IMR-90 (cell line): ENCODE measurements at regions not wholly inside any gene's neighbourhood (a gene's known extent, or its start where the extent isn't known, plus 50 kb on each side); places are given as distances from the start of the nearest gene placed in this dataset.

ENCODE experiments used
- ATAC-seq: fragments of 200-7000 bp; cut with Tn5 transposase; 2 replicates; pipeline ENCODE4 v1.9.1; 2020; ENCODE audit warnings: low read depth, mild to moderate bottlenecking, moderate library complexity
- BruUV-seq: library from RNA; stranded (reverse); fragments of 400-500 nt; replicated peaks from 2 replicates; lab custom pipeline; 2021; lab: Mats Ljungman, UMichigan
- CTCF ChIA-PET: fragments of 300-600 bp; formaldehyde crosslinking; extraction: SDS; loops from one replicate; lab custom pipeline; 2021; ENCODE audit warnings: antibody characterized with exemption; lab: Yijun Ruan, JAX
- POLR2A ChIA-PET: fragments of 300-600 bp; sonication (Branson Sonifier 250); formaldehyde crosslinking; loops from one replicate; lab custom pipeline; 2022; ENCODE audit warnings: antibody characterized with exemption; ENCODE audit not compliant: unreplicated experiment; lab: Charles Lee
- DNase-seq: peaks from one replicate; pipeline ENCODE4 v3.0.0; 2013
- H2AFZ ChIP-seq: replicated peaks from 2 replicates; pipeline ENCODE3; 2013; ENCODE audit warnings: low read length, mild to moderate bottlenecking; ENCODE audit not compliant: poor library complexity
- H2AK5ac ChIP-seq: 2 replicates; pipeline ENCODE4 v1.6.1; 2013; ENCODE audit warnings: low read depth, low read length, inconsistent platforms
- H2AK9ac ChIP-seq: replicated peaks from 2 replicates; pipeline ENCODE3; 2013; ENCODE audit warnings: mild to moderate bottlenecking, low read depth, low read length, moderate library complexity; ENCODE audit not compliant: poor library complexity
- H2BK120ac ChIP-seq: 2 replicates; pipeline ENCODE4 v1.6.1; 2013; ENCODE audit warnings: low read depth, low read length, inconsistent platforms
- H2BK15ac ChIP-seq: 3 replicates; pipeline ENCODE4 v1.6.1; 2013; ENCODE audit warnings: low read depth, low read length, inconsistent platforms
- H2BK20ac ChIP-seq: 2 replicates; pipeline ENCODE4 v1.6.1; 2013; ENCODE audit warnings: low read depth, mild to moderate bottlenecking, inconsistent platforms, low read length, moderate library complexity
- H2BK5ac ChIP-seq: 2 replicates; pipeline ENCODE4 v1.6.1; 2013; ENCODE audit warnings: mild to moderate bottlenecking, low read depth, low read length, inconsistent platforms; ENCODE audit not compliant: poor library complexity, severe bottlenecking
- H3K14ac ChIP-seq: replicated peaks from 2 replicates; pipeline ENCODE4 v1.6.1; 2013; ENCODE audit warnings: low read depth, low read length, inconsistent platforms
- H3K18ac ChIP-seq: 2 replicates; pipeline ENCODE4 v1.6.1; 2013; ENCODE audit warnings: low read depth, low read length, control low read depth
- H3K23ac ChIP-seq: 2 replicates; pipeline ENCODE4 v1.6.1; 2013; ENCODE audit warnings: low read depth, low read length, inconsistent platforms
- H3K27ac ChIP-seq: 2 replicates; pipeline ENCODE4 v1.5.1; 2013; ENCODE audit warnings: mild to moderate bottlenecking, control low read depth, low read length; ENCODE audit not compliant: insufficient read depth
- H3K27me3 ChIP-seq: 2 replicates; pipeline ENCODE4 v1.6.1; 2013; ENCODE audit warnings: low read length; ENCODE audit not compliant: control insufficient read depth, insufficient read depth
- H3K36me3 ChIP-seq: 2 replicates; pipeline ENCODE4 v1.6.1; 2013; ENCODE audit warnings: low read length, mixed read lengths; ENCODE audit not compliant: control insufficient read depth, insufficient read depth
- H3K4ac ChIP-seq: 2 replicates; pipeline ENCODE4 v1.6.1; 2013; ENCODE audit warnings: low read depth, low read length, inconsistent platforms
- H3K4me1 ChIP-seq: 2 replicates; pipeline ENCODE4 v1.6.1; 2013; ENCODE audit warnings: low read length, mixed read lengths; ENCODE audit not compliant: control insufficient read depth, insufficient read depth
- H3K4me2 ChIP-seq: 2 replicates; pipeline ENCODE4 v1.6.1; 2013; ENCODE audit warnings: low read depth, mild to moderate bottlenecking, control low read depth, low read length, moderate library complexity
- H3K4me3 ChIP-seq: 2 replicates; pipeline ENCODE4 v1.5.1; 2013; ENCODE audit warnings: low read depth, mild to moderate bottlenecking, control low read depth, low read length, moderate library complexity; ENCODE audit not compliant: insufficient read depth
- H3K56ac ChIP-seq: 2 replicates; pipeline ENCODE4 v1.6.1; 2013; ENCODE audit warnings: low read length, inconsistent platforms; ENCODE audit not compliant: insufficient read depth; ENCODE audit errors: extremely low read depth
- H3K79me1 ChIP-seq, 2 experiments: 2 replicates each; pipeline ENCODE4 v1.6.1; 2013; ENCODE audit warnings: low read length in 2 of 2, inconsistent platforms in 1 of 2, low read depth in 1 of 2
- H3K9ac ChIP-seq: 2 replicates; pipeline ENCODE4 v1.6.1; 2013; ENCODE audit warnings: low read depth, low read length, control low read depth
- H3K9me1 ChIP-seq: 2 replicates; pipeline ENCODE4 v1.6.1; 2013; ENCODE audit warnings: low read length, inconsistent platforms; ENCODE audit not compliant: insufficient read depth
- H3K9me3 ChIP-seq: 2 replicates; pipeline ENCODE4 v1.6.1; 2013; ENCODE audit warnings: low read length; ENCODE audit not compliant: control insufficient read depth, insufficient read depth
- H4K20me1 ChIP-seq: 2 replicates; pipeline ENCODE4 v1.6.1; 2013; ENCODE audit warnings: low read length, inconsistent platforms; ENCODE audit not compliant: insufficient read depth
- H4K5ac ChIP-seq: 2 replicates; pipeline ENCODE4 v1.6.1; 2013; ENCODE audit warnings: mild to moderate bottlenecking, low read depth, low read length, control low read depth
- H4K8ac ChIP-seq, 2 experiments: 2 replicates each; pipeline ENCODE4 v1.6.1; 2013; ENCODE audit warnings: low read depth in 2 of 2, low read length in 2 of 2, control low read depth in 1 of 2, inconsistent platforms in 1 of 2
- H4K91ac ChIP-seq: 2 replicates; pipeline ENCODE4 v1.6.1; 2013; ENCODE audit warnings: low read depth, low read length, inconsistent platforms; ENCODE audit not compliant: insufficient read depth
- BHLHE40 ChIP-seq: fragments of 150-350 bp; IDR thresholded peaks from 2 replicates; pipeline ENCODE4 v1.6.1; 2016; ENCODE audit warnings: mild to moderate bottlenecking, low read depth, low read length
- CEBPB ChIP-seq: IDR thresholded peaks from 2 replicates; pipeline ENCODE4 v1.6.1; 2012; ENCODE audit warnings: low read depth, low read length, improper control_type of control experiment
- CHD1 ChIP-seq: IDR thresholded peaks from 2 replicates; pipeline ENCODE4 v1.6.1; 2012; ENCODE audit warnings: low read depth, low read length, improper control_type of control experiment
- FOS ChIP-seq: fragments of 150-350 bp; IDR thresholded peaks from 2 replicates; pipeline ENCODE4 v1.6.1; 2016; ENCODE audit warnings: low read depth, low read length
- MAFK ChIP-seq: IDR thresholded peaks from 2 replicates; pipeline ENCODE4 v1.6.1; 2012; ENCODE audit warnings: low read depth, low read length, improper control_type of control experiment
- MAZ ChIP-seq: IDR thresholded peaks from 2 replicates; pipeline ENCODE4 v1.6.1; 2012; ENCODE audit warnings: low read depth, mild to moderate bottlenecking, low read length, improper control_type of control experiment, moderate library complexity, borderline replicate concordance
- MXI1 ChIP-seq: IDR thresholded peaks from 2 replicates; pipeline ENCODE4 v1.6.1; 2012; ENCODE audit warnings: low read depth, mild to moderate bottlenecking, low read length, moderate library complexity, borderline replicate concordance
- NFE2L2 ChIP-seq: fragments of 150-350 bp; IDR thresholded peaks from 2 replicates; pipeline ENCODE4 v1.6.1; 2016; ENCODE audit warnings: low read depth, mild to moderate bottlenecking, low read length
- POLR2A ChIP-seq: IDR thresholded peaks from 2 replicates; pipeline ENCODE4 v1.6.1; 2012; ENCODE audit warnings: mild to moderate bottlenecking, low read depth, low read length
- RAD21 ChIP-seq: IDR thresholded peaks from 2 replicates; pipeline ENCODE4 v1.6.1; 2012; ENCODE audit warnings: low read length, improper control_type of control experiment
- RCOR1 ChIP-seq: IDR thresholded peaks from 2 replicates; pipeline ENCODE4 v1.6.1; 2012; ENCODE audit warnings: mild to moderate bottlenecking, low read length, improper control_type of control experiment; ENCODE audit not compliant: insufficient replicate concordance
- RFX5 ChIP-seq: IDR thresholded peaks from 2 replicates; pipeline ENCODE4 v1.8.0; 2012; ENCODE audit warnings: low read depth, mild to moderate bottlenecking, low read length, moderate library complexity
- SMC3 ChIP-seq: fragments of 150-350 bp; IDR thresholded peaks from 2 replicates; pipeline ENCODE4 v1.6.1; 2016; ENCODE audit warnings: low read depth, mild to moderate bottlenecking, antibody characterized with exemption, low read length, moderate library complexity
- WGBS, 2 experiments: methylation state at CpG; one replicate each; pipeline versions ENCODE4 v1.1.5 to v1.1.7; 2013; ENCODE audit warnings: missing lambda C conversion rate in 2 of 2; ENCODE audit not compliant: insufficient read length in 1 of 2; ENCODE audit errors: extremely low coverage in 2 of 2; 5-methylcytosine and 5-hydroxymethylcytosine counted together
- dilution Hi-C: fragments of 300-500 bp; cut with HindIII; formaldehyde crosslinking; loops from one replicate; pipeline ENCODE4 v1.14.3; 2018; ENCODE audit warnings: low sequenced_read_pairs; ENCODE audit not compliant: unreplicated experiment
- in situ Hi-C: fragments of 300-500 bp; cut with MboI; formaldehyde crosslinking; loops from 3 replicates; pipeline ENCODE4 v1.14.3; 2019; ENCODE audit warnings: low sequenced_read_pairs, inconsistent platforms, mixed read lengths
- intact Hi-C: fragments of 100-400 bp; cut with micrococcal nuclease; formaldehyde crosslinking; loops from 2 replicates; pipeline ENCODE4 v1.10.0; 2022
- TF ChIP-seq, protein P1 (sequence below): fragments of 150-350 bp; IDR thresholded peaks from 2 replicates; pipeline ENCODE4 v1.6.1; 2017; ENCODE audit warnings: mild to moderate bottlenecking, antibody characterized with exemption, low read length, low read depth
- TF ChIP-seq, protein P2 (sequence below): fragments of 150-350 bp; IDR thresholded peaks from 2 replicates; pipeline ENCODE4 v1.6.1; 2016; ENCODE audit warnings: low read depth, mild to moderate bottlenecking, low read length, moderate library complexity, borderline replicate concordance
- TF ChIP-seq, protein P3 (sequence below): conservative IDR thresholded peaks from 2 replicates; pipeline ENCODE4 v1.5.1; 2012; ENCODE audit warnings: mild to moderate bottlenecking, low read depth, low read length, improper control_type of control experiment

DNA sequence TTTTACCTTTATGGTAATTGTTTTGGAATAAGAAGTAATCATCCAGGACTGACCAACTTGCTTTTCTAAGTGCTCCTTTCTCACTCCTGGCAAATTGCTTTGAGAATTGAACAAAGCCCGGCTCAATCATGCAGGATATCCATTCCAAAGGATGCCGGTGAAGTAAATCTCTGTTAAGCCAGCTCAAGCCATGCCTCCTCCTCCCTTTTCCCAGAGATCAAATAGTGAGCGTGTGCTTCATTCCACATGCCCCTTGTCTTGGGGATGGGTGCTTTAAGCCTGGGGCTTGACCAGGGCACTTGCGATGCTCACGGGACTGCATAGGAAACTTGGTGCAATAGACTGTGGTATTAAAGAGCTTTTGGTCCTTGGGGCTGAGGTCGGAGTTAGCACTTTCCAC is 90.7 kb downstream of the UTP18 start:
- Histone ChIP-seq H3K4me3 (no peak overlapping the region), H3K14ac (no peak overlapping the region), H3K4ac (no peak overlapping the region), H3K9me3 (no peaks in the 10 kb centered on the region), H3K23ac (no peak overlapping the region), H2BK5ac (no peak overlapping the region), H3K18ac (no peak overlapping the region), H3K27me3 (no peaks in the 10 kb centered on the region; the same call in none of the 2 replicates), H2AK9ac (no peak overlapping the region), H4K20me1 (no peaks in the 10 kb centered on the region), H2BK15ac (no peak overlapping the region), H4K5ac (no peak overlapping the region), H3K36me3 (no peaks in the 10 kb centered on the region), H3K4me1 (no peaks in the 10 kb centered on the region), H4K8ac (no peak overlapping the region), H3K56ac (no peak overlapping the region), H2AK5ac (no peak overlapping the region), H3K27ac (no peak overlapping the region), H3K9me1 (no peaks in the 10 kb centered on the region), H2BK20ac (no peak overlapping the region), H3K9ac (no peak overlapping the region), H3K4me2 (no peak overlapping the region), H4K91ac (no peak overlapping the region), H2BK120ac (no peak overlapping the region), H3K79me1 (no peaks in the 10 kb centered on the region), H2AFZ (no peak overlapping the region)
- 77% methylated on average over 3 of the region's 6 CpGs; no CpG with 5 or more reads in 1 of the 2 experiments for WGBS, 2 experiments
- no TSS peak for BruUV-seq
- ATAC-seq, result no peak
- TF ChIP-seq RAD21 (no peak), CHD1 (no peak), RCOR1 (no peak), SMC3 (no peak), MXI1 (no peak), BHLHE40 (no peak), NFE2L2 (no peak), CEBPB (no peak), FOS (no peak), MAFK (no peak), RFX5 (no peak), MAZ (no peak), POLR2A (no peak)
- TF ChIP-seq, protein P1, sequence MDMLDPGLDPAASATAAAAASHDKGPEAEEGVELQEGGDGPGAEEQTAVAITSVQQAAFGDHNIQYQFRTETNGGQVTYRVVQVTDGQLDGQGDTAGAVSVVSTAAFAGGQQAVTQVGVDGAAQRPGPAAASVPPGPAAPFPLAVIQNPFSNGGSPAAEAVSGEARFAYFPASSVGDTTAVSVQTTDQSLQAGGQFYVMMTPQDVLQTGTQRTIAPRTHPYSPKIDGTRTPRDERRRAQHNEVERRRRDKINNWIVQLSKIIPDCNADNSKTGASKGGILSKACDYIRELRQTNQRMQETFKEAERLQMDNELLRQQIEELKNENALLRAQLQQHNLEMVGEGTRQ, result no peak
- TF ChIP-seq, protein P2, sequence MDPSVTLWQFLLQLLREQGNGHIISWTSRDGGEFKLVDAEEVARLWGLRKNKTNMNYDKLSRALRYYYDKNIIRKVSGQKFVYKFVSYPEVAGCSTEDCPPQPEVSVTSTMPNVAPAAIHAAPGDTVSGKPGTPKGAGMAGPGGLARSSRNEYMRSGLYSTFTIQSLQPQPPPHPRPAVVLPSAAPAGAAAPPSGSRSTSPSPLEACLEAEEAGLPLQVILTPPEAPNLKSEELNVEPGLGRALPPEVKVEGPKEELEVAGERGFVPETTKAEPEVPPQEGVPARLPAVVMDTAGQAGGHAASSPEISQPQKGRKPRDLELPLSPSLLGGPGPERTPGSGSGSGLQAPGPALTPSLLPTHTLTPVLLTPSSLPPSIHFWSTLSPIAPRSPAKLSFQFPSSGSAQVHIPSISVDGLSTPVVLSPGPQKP, result no peak
- TF ChIP-seq, protein P3, sequence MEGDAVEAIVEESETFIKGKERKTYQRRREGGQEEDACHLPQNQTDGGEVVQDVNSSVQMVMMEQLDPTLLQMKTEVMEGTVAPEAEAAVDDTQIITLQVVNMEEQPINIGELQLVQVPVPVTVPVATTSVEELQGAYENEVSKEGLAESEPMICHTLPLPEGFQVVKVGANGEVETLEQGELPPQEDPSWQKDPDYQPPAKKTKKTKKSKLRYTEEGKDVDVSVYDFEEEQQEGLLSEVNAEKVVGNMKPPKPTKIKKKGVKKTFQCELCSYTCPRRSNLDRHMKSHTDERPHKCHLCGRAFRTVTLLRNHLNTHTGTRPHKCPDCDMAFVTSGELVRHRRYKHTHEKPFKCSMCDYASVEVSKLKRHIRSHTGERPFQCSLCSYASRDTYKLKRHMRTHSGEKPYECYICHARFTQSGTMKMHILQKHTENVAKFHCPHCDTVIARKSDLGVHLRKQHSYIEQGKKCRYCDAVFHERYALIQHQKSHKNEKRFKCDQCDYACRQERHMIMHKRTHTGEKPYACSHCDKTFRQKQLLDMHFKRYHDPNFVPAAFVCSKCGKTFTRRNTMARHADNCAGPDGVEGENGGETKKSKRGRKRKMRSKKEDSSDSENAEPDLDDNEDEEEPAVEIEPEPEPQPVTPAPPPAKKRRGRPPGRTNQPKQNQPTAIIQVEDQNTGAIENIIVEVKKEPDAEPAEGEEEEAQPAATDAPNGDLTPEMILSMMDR, result no peak
- CTCF ChIA-PET, result no interaction called here
- in situ Hi-C loops (no loop called here), intact Hi-C loops (no loop called here), dilution Hi-C loops (no loop called here)
- no peak for DNase-seq
- POLR2A ChIA-PET, result no interaction called here
